GM23338 (cell line): ENCODE measurements at regions not wholly inside any gene's neighbourhood (a gene's known extent, or its start where the extent isn't known, plus 50 kb on each side); places are given as distances from the start of the nearest gene placed in this dataset.

Source experiments
- ATAC-seq: fragments of 200-7000 bp; cut with Tn5 transposase; 3 replicates; pipeline ENCODE4 v1.9.1; 2020
- DNase-seq: peaks from one replicate; pipeline ENCODE4 v3.0.0-alpha.2; 2015; ENCODE audit warnings: low spot score
- H2AFZ ChIP-seq: fragments of 200-600 bp; sonication (generic); 2 replicates; pipeline ENCODE4 v1.8.0; 2016; ENCODE audit warnings: antibody characterized with exemption, mild to moderate bottlenecking, moderate library complexity
- H3F3A ChIP-seq: fragments of 200-600 bp; sonication (generic); replicated peaks from 2 replicates; pipeline ENCODE4 v1.8.0; 2017; ENCODE audit warnings: antibody characterized with exemption, mixed run types, low read depth
- H3K27ac ChIP-seq: fragments of 200-600 bp; sonication (generic); 2 replicates; pipeline ENCODE4 v1.6.1; 2016; ENCODE audit warnings: low read depth
- H3K27me3 ChIP-seq: fragments of 200-600 bp; sonication (generic); 2 replicates; pipeline ENCODE4 v1.8.0; 2016; ENCODE audit warnings: mild to moderate bottlenecking, mixed run types, moderate library complexity; ENCODE audit not compliant: insufficient read depth
- H3K36me3 ChIP-seq: fragments of 200-600 bp; sonication (generic); 2 replicates; pipeline ENCODE4 v1.8.0; 2016; ENCODE audit warnings: mild to moderate bottlenecking; ENCODE audit not compliant: insufficient read depth
- H3K4me1 ChIP-seq: fragments of 200-600 bp; sonication (generic); 2 replicates; pipeline ENCODE4 v1.8.0; 2016; ENCODE audit warnings: mild to moderate bottlenecking, moderate library complexity; ENCODE audit not compliant: insufficient read depth
- H3K4me2 ChIP-seq: fragments of 200-600 bp; sonication (generic); 2 replicates; pipeline ENCODE4 v1.7.1; 2017; ENCODE audit warnings: mixed run types
- H3K4me3 ChIP-seq: fragments of 200-600 bp; sonication (generic); 2 replicates; pipeline ENCODE4 v1.6.1; 2016; ENCODE audit warnings: mixed run types
- H3K79me2 ChIP-seq: fragments of 200-600 bp; sonication (generic); replicated peaks from 2 replicates; pipeline ENCODE4 v1.8.0; 2017; ENCODE audit warnings: mild to moderate bottlenecking; ENCODE audit not compliant: insufficient read depth
- H3K9me2 ChIP-seq: fragments of 200-600 bp; sonication (generic); 2 replicates; pipeline ENCODE4 v1.8.0; 2017; ENCODE audit not compliant: insufficient read depth
- H4K20me1 ChIP-seq: fragments of 200-600 bp; sonication (generic); replicated peaks from 2 replicates; pipeline ENCODE4 v1.8.0; 2017; ENCODE audit warnings: mild to moderate bottlenecking; ENCODE audit not compliant: insufficient read depth
- H3K27ac Mint-ChIP-seq: 2 replicates; pipeline ENCODE4 v1.8.0; 2020; ENCODE audit warnings: inconsistent platforms, mild to moderate bottlenecking, moderate library complexity, mixed read lengths
- H3K27me3 Mint-ChIP-seq: 3 replicates; pipeline ENCODE4 v1.8.0; 2022; ENCODE audit warnings: low read depth, mild to moderate bottlenecking, moderate library complexity, mixed read lengths, inconsistent platforms; ENCODE audit not compliant: insufficient read depth, poor library complexity
- H3K36me3 Mint-ChIP-seq: 3 replicates; pipeline ENCODE4 v1.8.0; 2021; ENCODE audit warnings: low read depth, mild to moderate bottlenecking, inconsistent platforms, moderate library complexity, mixed read lengths
- H3K4me1 Mint-ChIP-seq: 3 replicates; pipeline ENCODE4 v1.8.0; 2020; ENCODE audit warnings: mild to moderate bottlenecking, inconsistent platforms, mixed read lengths
- H3K4me3 Mint-ChIP-seq: 3 replicates; pipeline ENCODE4 v1.8.0; 2021; ENCODE audit warnings: moderate library complexity, mild to moderate bottlenecking, inconsistent platforms, mixed read lengths
- H3K9me3 Mint-ChIP-seq: 3 replicates; pipeline ENCODE4 v1.8.0; 2020; ENCODE audit warnings: moderate library complexity, mild to moderate bottlenecking, inconsistent platforms, mixed read lengths
- CREB1 ChIP-seq: fragments of 250-450 bp; sonication (Bioruptor Pico); IDR thresholded peaks from 2 replicates; pipeline ENCODE4 v1.5.0; 2020; ENCODE audit warnings: low read depth, mild to moderate bottlenecking, moderate library complexity
- EZH2 ChIP-seq: fragments of 200-600 bp; sonication (generic); IDR thresholded peaks from one replicate; pipeline ENCODE4 v1.8.0; 2017; ENCODE audit warnings: antibody characterized with exemption, mild to moderate bottlenecking, low read depth; ENCODE audit not compliant: unreplicated experiment
- JUNB ChIP-seq: IDR thresholded peaks from one replicate; pipeline ENCODE4 v1.6.1; 2016; ENCODE audit warnings: antibody characterized with exemption; ENCODE audit not compliant: unreplicated experiment
- NANOG ChIP-seq: IDR thresholded peaks from 2 replicates; pipeline ENCODE4 v1.6.1; 2016; ENCODE audit warnings: antibody characterized with exemption, borderline replicate concordance
- POLR2AphosphoS5 ChIP-seq: IDR thresholded peaks from 2 replicates; pipeline ENCODE4 v1.6.1; 2016; ENCODE audit warnings: antibody characterized with exemption, low read depth
- REST ChIP-seq: IDR thresholded peaks from one replicate; pipeline ENCODE4 v1.6.1; 2018; ENCODE audit warnings: antibody characterized with exemption; ENCODE audit not compliant: unreplicated experiment
- ZNF331 ChIP-seq: fragments of 250-450 bp; sonication (Bioruptor Pico); IDR thresholded peaks from 2 replicates; pipeline ENCODE4 v1.5.0; 2020; ENCODE audit warnings: low read depth, mild to moderate bottlenecking, moderate library complexity
- ZNF462 ChIP-seq: fragments of 250-450 bp; sonication (Bioruptor Pico); IDR thresholded peaks from 2 replicates; pipeline ENCODE4 v1.5.0; 2020; ENCODE audit warnings: mild to moderate bottlenecking, moderate library complexity

- no peak for ATAC-seq
These were observed 135.7 kb downstream of the TTC6 start for GRCh38 chr14:37731094-37731493.

GRCh38 chr14:37745657-37746056 lies 150.2 kb downstream of the TTC6 start:
- no peak overlapping the region for H3K4me3 Mint-ChIP-seq
- peaks cover 6% of the 10 kb centered on the region; the same call in 1 of the 2 replicates for H3K9me2 ChIP-seq
- no peaks in the 10 kb centered on the region for H3K27me3 ChIP-seq
- H2AFZ ChIP-seq, result no peak overlapping the region
- no peak overlapping the region for H3K4me2 ChIP-seq
- no peaks in the 10 kb centered on the region for H4K20me1 ChIP-seq
- peaks cover 10% of the 10 kb centered on the region for H3K4me1 Mint-ChIP-seq
- no peak overlapping the region for H3K27ac ChIP-seq
- H3K27me3 Mint-ChIP-seq, result no peaks in the 10 kb centered on the region
- H3K9me3 Mint-ChIP-seq, result no peaks in the 10 kb centered on the region
- DNase-seq, result no peak
- no peaks in the 10 kb centered on the region for H3K79me2 ChIP-seq
- H3K36me3 ChIP-seq, result no peaks in the 10 kb centered on the region
- H3K4me3 ChIP-seq, result no peak overlapping the region
- no peak overlapping the region for H3K27ac Mint-ChIP-seq
- no peak for ATAC-seq
- H3F3A ChIP-seq, result no peaks in the 10 kb centered on the region
- H3K4me1 ChIP-seq, result 0 out of 2 replicates have a peak, but pooled peaks cover 3% of the 10 kb centered on the region
- H3K36me3 Mint-ChIP-seq, result no peaks in the 10 kb centered on the region
- TF ChIP-seq ZNF462 (CRISPR knock-in tag), result no peak
- TF ChIP-seq JUNB, result no peak
- no peak for TF ChIP-seq ZNF331 (CRISPR knock-in tag)
- no peak for TF ChIP-seq NANOG
- TF ChIP-seq CREB1, result no peak
- TF ChIP-seq POLR2AphosphoS5, result no peak

More at GRCh38 chr14:37731094-37731493, 135.7 kb downstream of the TTC6 start:
- Histone ChIP-seq H3K4me1 (no peaks in the 10 kb centered on the region), H3K27me3 (no peaks in the 10 kb centered on the region), H3K27ac (no peak overlapping the region), H3K4me3 (no peak overlapping the region), H3K9me2 (no peaks in the 10 kb centered on the region), H3K36me3 (no peaks in the 10 kb centered on the region), H2AFZ (no peak overlapping the region), H3K4me2 (no peak overlapping the region), H3F3A (no peaks in the 10 kb centered on the region), H3K79me2 (no peaks in the 10 kb centered on the region), H4K20me1 (no peaks in the 10 kb centered on the region)
- TF ChIP-seq JUNB, result no peak
- TF ChIP-seq REST, result no peak
- no peak for TF ChIP-seq EZH2
- H3K27ac Mint-ChIP-seq, result no peak overlapping the region
- H3K4me1 Mint-ChIP-seq, result 0 out of 3 replicates have a peak, but pooled peaks cover 2% of the 10 kb centered on the region
- H3K9me3 Mint-ChIP-seq, result no peaks in the 10 kb centered on the region
- no peak for DNase-seq
- no peak overlapping the region for H3K4me3 Mint-ChIP-seq
- H3K36me3 Mint-ChIP-seq, result no peaks in the 10 kb centered on the region
- H3K27me3 Mint-ChIP-seq, result no peaks in the 10 kb centered on the region
